SK-N-MC (cell line): ENCODE measurements at regions not wholly inside any gene's neighbourhood (a gene's known extent, or its start where the extent isn't known, plus 50 kb on each side); places are given as distances from the start of the nearest gene placed in this dataset.

Experiments
- EZH2 ChIP-seq: fragments of 200-600 bp; sonication (generic); IDR thresholded peaks from one replicate; pipeline ENCODE4 v1.6.1; 2017; ENCODE audit warnings: antibody characterized with exemption
- POLR2AphosphoS5 ChIP-seq: IDR thresholded peaks from 2 replicates; pipeline ENCODE4 v1.6.1; 2012; ENCODE audit warnings: mild to moderate bottlenecking, low read depth, low read length, borderline replicate concordance

DNA sequence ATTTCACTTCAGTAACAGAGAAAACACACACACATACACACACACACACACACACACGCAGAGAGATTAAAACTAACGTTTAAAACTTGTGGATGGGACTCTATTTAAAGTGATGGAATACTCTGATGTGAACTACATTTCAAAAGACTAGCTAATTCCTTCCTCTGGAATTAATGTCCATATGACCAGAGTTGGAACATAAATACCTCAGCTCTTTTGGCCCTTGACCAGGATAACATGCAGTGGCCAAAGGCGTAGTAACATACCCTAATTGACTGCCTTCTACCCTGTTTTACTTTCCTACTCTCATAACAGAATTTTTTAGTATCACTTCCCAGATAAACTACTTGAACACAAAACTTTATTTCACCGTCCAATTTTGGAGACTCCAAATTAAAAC is 671.3 kb upstream of the CHAC2 start:
- TF ChIP-seq POLR2AphosphoS5 (no peak), EZH2 (no peak)
